ENCODE measurements at regions not wholly inside any gene's neighbourhood (a gene's known extent, or its start where the extent isn't known, plus 50 kb on each side); places are given as distances from the start of the nearest gene placed in this dataset.

GRCh38 chr17:33460781-33461450 lies 167.8 kb upstream of the ASIC2 start:
- TF ChIP-seq CTCF (IDR thresholded peaks at IDR 0.05) (no peak), POLR2A (IDR thresholded peaks at IDR 0.05) (no peak)
